ENCODE measurements at regions not wholly inside any gene's neighbourhood (a gene's known extent, or its start where the extent isn't known, plus 50 kb on each side); places are given as distances from the start of the nearest gene placed in this dataset.
A peak's percentile ranks its signal among the peaks of the same experiment; 100 is the strongest.

DNA sequence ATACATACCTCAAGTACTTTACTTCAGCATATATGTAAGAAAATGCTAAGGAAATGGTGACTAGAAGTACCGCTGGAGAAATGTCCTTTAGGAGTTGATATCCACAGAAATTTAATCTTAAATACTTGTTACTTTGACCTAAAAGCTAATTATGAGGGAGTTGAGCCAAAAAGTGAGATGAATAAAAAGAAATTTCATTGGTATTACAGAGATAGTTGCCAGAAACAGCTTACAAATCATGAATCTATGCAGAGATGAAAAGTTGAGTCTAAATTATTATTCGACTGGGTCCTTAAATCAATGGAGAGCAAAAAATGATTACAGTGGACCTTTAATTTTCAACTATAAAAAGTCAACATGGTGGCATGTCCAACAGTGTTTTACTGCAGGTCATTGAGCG lies 160.9 kb downstream of the MZT1 start:
- H3K4me3 ChIP-seq (ENCODE audit: low read length in 3 of 3) = no peak overlapping the region
- H3K36me3 ChIP-seq (ENCODE audit: control insufficient read depth in 2 of 3, insufficient read depth in 3 of 3, low read length in 3 of 3) = no peaks in the 10 kb centered on the region
- no peaks in the 10 kb centered on the region for H3K9me3 ChIP-seq (ENCODE audit: control insufficient read depth in 2 of 3, insufficient read depth in 1 of 3, low read length in 3 of 3)
- H3K4me1 ChIP-seq (ENCODE audit: control insufficient read depth in 2 of 3, insufficient read depth in 2 of 3, low read depth in 1 of 3, low read length in 3 of 3) = no peaks in the 10 kb centered on the region
- no peak overlapping the region for H3K9ac ChIP-seq (ENCODE audit: low read length in 3 of 3)
- H3K27ac ChIP-seq (ENCODE audit: low read depth in 2 of 2, low read length in 2 of 2) = no peak overlapping the region
- no peak for TF ChIP-seq CTCF (IDR thresholded peaks at IDR 0.05; ENCODE audit: borderline replicate concordance, extremely low read depth, insufficient read depth)
- H3K27me3 ChIP-seq (ENCODE audit: control insufficient read depth, insufficient read depth, low read length) = no peaks in the 10 kb centered on the region
- no peak for FAIRE-seq
- peak in 1 of 5 donors; percentile 25 for DNase-seq
- intact Hi-C loops (cut with DNase I) = loop anchor here (10.0 kb wide), 1 partner anchor 1812 kb away; no protein-coding TSS in a partner anchor

GRCh38 chr13:72565893-72566292 lies 161.5 kb downstream of the MZT1 start:
- no peaks in the 10 kb centered on the region for H3K9me3 ChIP-seq (ENCODE audit: control insufficient read depth in 2 of 3, insufficient read depth in 1 of 3, low read length in 3 of 3)
- FAIRE-seq = peak; percentile 97
- H3K27ac ChIP-seq (ENCODE audit: low read depth in 2 of 2, low read length in 2 of 2) = no peak overlapping the region
- TF ChIP-seq CTCF (IDR thresholded peaks at IDR 0.05; ENCODE audit: borderline replicate concordance, extremely low read depth, insufficient read depth) = peak; percentile 52
- H3K9ac ChIP-seq (ENCODE audit: low read length in 3 of 3) = no peak overlapping the region
- peak in 2 of 5 donors; percentile 57 to 77 for DNase-seq
- no peak overlapping the region for H3K4me3 ChIP-seq (ENCODE audit: low read length in 3 of 3)
- H3K4me1 ChIP-seq (ENCODE audit: control insufficient read depth in 2 of 3, insufficient read depth in 2 of 3, low read depth in 1 of 3, low read length in 3 of 3) = no peaks in the 10 kb centered on the region
- H3K27me3 ChIP-seq (ENCODE audit: control insufficient read depth, insufficient read depth, low read length) = no peaks in the 10 kb centered on the region
- intact Hi-C loops (cut with DNase I) = loop anchor here (10.0 kb wide), 1 partner anchor 1811 kb away; no protein-coding TSS in a partner anchor
- no peaks in the 10 kb centered on the region for H3K36me3 ChIP-seq (ENCODE audit: control insufficient read depth in 2 of 3, insufficient read depth in 3 of 3, low read length in 3 of 3)

GRCh38 chr13:72562686-72563085 lies 164.7 kb downstream of the MZT1 start:
- Histone ChIP-seq H3K4me1 (ENCODE audit: control insufficient read depth in 2 of 3, insufficient read depth in 2 of 3, low read depth in 1 of 3, low read length in 3 of 3) (no peaks in the 10 kb centered on the region), H3K9me3 (ENCODE audit: control insufficient read depth in 2 of 3, insufficient read depth in 1 of 3, low read length in 3 of 3) (no peaks in the 10 kb centered on the region), H3K36me3 (ENCODE audit: control insufficient read depth in 2 of 3, insufficient read depth in 3 of 3, low read length in 3 of 3) (no peaks in the 10 kb centered on the region), H3K9ac (ENCODE audit: low read length in 3 of 3) (no peak overlapping the region), H3K27ac (ENCODE audit: low read depth in 2 of 2, low read length in 2 of 2) (no peak overlapping the region), H3K4me3 (ENCODE audit: low read length in 3 of 3) (no peak overlapping the region), H3K27me3 (ENCODE audit: control insufficient read depth, insufficient read depth, low read length) (no peaks in the 10 kb centered on the region)
- DNase-seq (no peak), FAIRE-seq (no peak)
- intact Hi-C loops (cut with DNase I) = loop anchor here (10.0 kb wide), 1 partner anchor 1808 kb away; no protein-coding TSS in a partner anchor
- no peak for TF ChIP-seq CTCF (IDR thresholded peaks at IDR 0.05; ENCODE audit: borderline replicate concordance, extremely low read depth, insufficient read depth)

GRCh38 chr13:72561791-72562190 lies 165.6 kb downstream of the MZT1 start:
- H3K9me3 ChIP-seq (ENCODE audit: control insufficient read depth in 2 of 3, insufficient read depth in 1 of 3, low read length in 3 of 3) = no peaks in the 10 kb centered on the region
- no peak for FAIRE-seq
- H3K36me3 ChIP-seq (ENCODE audit: control insufficient read depth in 2 of 3, insufficient read depth in 3 of 3, low read length in 3 of 3) = no peaks in the 10 kb centered on the region
- intact Hi-C loops (cut with DNase I) = loop anchor here (10.0 kb wide), 1 partner anchor 1807 kb away; no protein-coding TSS in a partner anchor
- H3K4me1 ChIP-seq (ENCODE audit: control insufficient read depth in 2 of 3, insufficient read depth in 2 of 3, low read depth in 1 of 3, low read length in 3 of 3) = no peaks in the 10 kb centered on the region
- no peak overlapping the region for H3K9ac ChIP-seq (ENCODE audit: low read length in 3 of 3)
- DNase-seq = no peak
- H3K27ac ChIP-seq (ENCODE audit: low read depth in 2 of 2, low read length in 2 of 2) = no peak overlapping the region
- no peak overlapping the region for H3K4me3 ChIP-seq (ENCODE audit: low read length in 3 of 3)
- no peaks in the 10 kb centered on the region for H3K27me3 ChIP-seq (ENCODE audit: control insufficient read depth, insufficient read depth, low read length)
- TF ChIP-seq CTCF (IDR thresholded peaks at IDR 0.05; ENCODE audit: borderline replicate concordance, extremely low read depth, insufficient read depth) = no peak

Data from kidney (tissue), 13 donors.